GM21723 (cell line): ENCODE measurements at regions not wholly inside any gene's neighbourhood (a gene's known extent, or its start where the extent isn't known, plus 50 kb on each side); places are given as distances from the start of the nearest gene placed in this dataset.
"Not testable (repeated sequence)": the region's sequence is repeated elsewhere in the genome, so short reads cannot be mapped to it uniquely, and the experiment has no call there.

ENCODE experiments used
- ATAC-seq: cut with Tn5 transposase; IDR thresholded peaks from one replicate; pipeline ENCODE4 v1.9.1; 2021; ENCODE audit warnings: mild to moderate bottlenecking, moderate library complexity; ENCODE audit not compliant: unreplicated experiment

GRCh38 chr14:81738946-81739659, 205.4 kb upstream of the SEL1L start:
- ATAC-seq, result no peak

GRCh38 chr14:81743605-81744004, 210.0 kb upstream of the SEL1L start:
- no peak for ATAC-seq

- ATAC-seq, result no peak
These were observed 217.5 kb upstream of the SEL1L start for GRCh38 chr14:81751198-81751597.

- ATAC-seq, result no peak
These were observed 225.9 kb upstream of the SEL1L start for GRCh38 chr14:81759541-81759940.

- no peak for ATAC-seq
These were observed 232.1 kb upstream of the SEL1L start for GRCh38 chr14:81765651-81766275.

GRCh38 chr14:81766321-81766915, 232.8 kb upstream of the SEL1L start:
- no peak for ATAC-seq

GRCh38 chr14:81767266-81767995, 233.8 kb upstream of the SEL1L start:
- ATAC-seq, result no peak

- ATAC-seq, result no peak
These were observed 238.1 kb upstream of the SEL1L start for GRCh38 chr14:81771651-81772275.

GRCh38 chr14:81772381-81772780, 238.7 kb upstream of the SEL1L start:
- ATAC-seq, result no peak

GRCh38 chr14:81776531-81776930, 242.9 kb upstream of the SEL1L start:
- ATAC-seq, result no peak

- not testable (repeated sequence) for ATAC-seq
These were observed 248.1 kb upstream of the SEL1L start for GRCh38 chr14:81781798-81782197.

GRCh38 chr14:81784084-81784483, 250.4 kb upstream of the SEL1L start:
- ATAC-seq, result no peak

GRCh38 chr14:81797315-81797714, 263.7 kb upstream of the SEL1L start:
- no peak for ATAC-seq

- no peak for ATAC-seq
These were observed 268.3 kb upstream of the SEL1L start for GRCh38 chr14:81801921-81802320.

GRCh38 chr14:81802341-81802740, 268.7 kb upstream of the SEL1L start:
- no peak for ATAC-seq

- ATAC-seq, result no peak
These were observed 272.1 kb upstream of the SEL1L start for GRCh38 chr14:81805785-81806184.

GRCh38 chr14:81811705-81812269, 278.1 kb upstream of the SEL1L start:
- ATAC-seq, result no peak

- no peak for ATAC-seq
These were observed 284.6 kb upstream of the SEL1L start for GRCh38 chr14:81818271-81818670.

- ATAC-seq, result no peak
These were observed 285.7 kb upstream of the SEL1L start for GRCh38 chr14:81819344-81819743.

- ATAC-seq, result no peak
These were observed 286.3 kb upstream of the SEL1L start for GRCh38 chr14:81819910-81820309.

- ATAC-seq, result no peak
These were observed 292.4 kb upstream of the SEL1L start for GRCh38 chr14:81826081-81826480.
